Mononuclear cell (primary cell): ENCODE measurements at regions not wholly inside any gene's neighbourhood (a gene's known extent, or its start where the extent isn't known, plus 50 kb on each side); places are given as distances from the start of the nearest gene placed in this dataset.
"Not testable (repeated sequence)": the region's sequence is repeated elsewhere in the genome, so short reads cannot be mapped to it uniquely, and the experiment has no call there.

ENCODE experiments used
- H3K27me3 ChIP-seq: 2 replicates; pipeline ENCODE4 v1.6.0; 2011; ENCODE audit warnings: low read length, control low read depth; ENCODE audit not compliant: insufficient read depth
- H3K4me1 ChIP-seq: 2 replicates; pipeline ENCODE4 v1.5.1; 2011; ENCODE audit warnings: mild to moderate bottlenecking, low read length, control low read depth; ENCODE audit not compliant: insufficient read depth
- H3K4me3 ChIP-seq: 2 replicates; pipeline ENCODE4 v1.5.1; 2011; ENCODE audit warnings: mild to moderate bottlenecking, low read length, moderate library complexity
- H3K9me3 ChIP-seq: 2 replicates; pipeline ENCODE4 v1.5.1; 2011; ENCODE audit warnings: low read depth, mild to moderate bottlenecking, control low read depth, low read length

GRCh38 chr20:60768216-60768615, 483.8 kb upstream of the CDH4 start:
- Histone ChIP-seq H3K27me3 (no peaks in the 10 kb centered on the region), H3K9me3 (no peaks in the 10 kb centered on the region), H3K4me1 (no peaks in the 10 kb centered on the region), H3K4me3 (no peak overlapping the region)

- no peaks in the 10 kb centered on the region for H3K4me1 ChIP-seq
- H3K27me3 ChIP-seq = no peaks in the 10 kb centered on the region
- H3K9me3 ChIP-seq = no peaks in the 10 kb centered on the region
- no peak overlapping the region for H3K4me3 ChIP-seq
Measured at GRCh38 chr20:60780388-60781025, 471.6 kb upstream of the CDH4 start.

GRCh38 chr20:60782959-60783625, 469.0 kb upstream of the CDH4 start:
- Histone ChIP-seq H3K9me3 (no peaks in the 10 kb centered on the region), H3K4me1 (no peaks in the 10 kb centered on the region), H3K27me3 (no peaks in the 10 kb centered on the region), H3K4me3 (no peak overlapping the region)

- Histone ChIP-seq H3K27me3 (no peaks in the 10 kb centered on the region), H3K4me3 (no peak overlapping the region), H3K9me3 (no peaks in the 10 kb centered on the region), H3K4me1 (no peaks in the 10 kb centered on the region)
Measured at GRCh38 chr20:60785301-60785700, 466.8 kb upstream of the CDH4 start.

GRCh38 chr20:60785785-60786184, 466.3 kb upstream of the CDH4 start:
- no peak overlapping the region for H3K4me3 ChIP-seq
- H3K4me1 ChIP-seq = no peaks in the 10 kb centered on the region
- H3K9me3 ChIP-seq = no peaks in the 10 kb centered on the region
- no peaks in the 10 kb centered on the region for H3K27me3 ChIP-seq

GRCh38 chr20:60786686-60787217, 465.3 kb upstream of the CDH4 start:
- Histone ChIP-seq H3K4me1 (no peaks in the 10 kb centered on the region), H3K9me3 (no peaks in the 10 kb centered on the region), H3K27me3 (no peaks in the 10 kb centered on the region), H3K4me3 (no peak overlapping the region)

GRCh38 chr20:60787276-60787675, 464.8 kb upstream of the CDH4 start:
- no peaks in the 10 kb centered on the region for H3K4me1 ChIP-seq
- H3K9me3 ChIP-seq = no peaks in the 10 kb centered on the region
- H3K27me3 ChIP-seq = no peaks in the 10 kb centered on the region
- no peak overlapping the region for H3K4me3 ChIP-seq

- Histone ChIP-seq H3K4me1 (no peaks in the 10 kb centered on the region), H3K27me3 (no peaks in the 10 kb centered on the region), H3K4me3 (no peak overlapping the region), H3K9me3 (no peaks in the 10 kb centered on the region)
Measured at GRCh38 chr20:60788070-60788469, 464.0 kb upstream of the CDH4 start.

- Histone ChIP-seq H3K4me3 (no peak overlapping the region), H3K9me3 (no peaks in the 10 kb centered on the region), H3K27me3 (no peaks in the 10 kb centered on the region), H3K4me1 (no peaks in the 10 kb centered on the region)
Measured at GRCh38 chr20:60789399-60789798, 462.7 kb upstream of the CDH4 start.

- H3K27me3 ChIP-seq, H3K9me3 ChIP-seq, H3K4me1 ChIP-seq, H3K4me3 ChIP-seq: not testable (repeated sequence)
Measured at GRCh38 chr20:60790339-60790738, 461.7 kb upstream of the CDH4 start.

- H3K27me3 ChIP-seq = no peaks in the 10 kb centered on the region
- H3K9me3 ChIP-seq = no peaks in the 10 kb centered on the region
- no peaks in the 10 kb centered on the region for H3K4me1 ChIP-seq
- H3K4me3 ChIP-seq = no peak overlapping the region
Measured at GRCh38 chr20:60791823-60792222, 460.2 kb upstream of the CDH4 start.

- Histone ChIP-seq H3K27me3 (no peaks in the 10 kb centered on the region), H3K4me3 (no peak overlapping the region), H3K4me1 (no peaks in the 10 kb centered on the region), H3K9me3 (no peaks in the 10 kb centered on the region)
Measured at GRCh38 chr20:60792941-60793340, 459.1 kb upstream of the CDH4 start.

GRCh38 chr20:60794674-60795073, 457.4 kb upstream of the CDH4 start:
- Histone ChIP-seq H3K9me3 (no peaks in the 10 kb centered on the region), H3K4me3 (no peak overlapping the region), H3K27me3 (no peaks in the 10 kb centered on the region), H3K4me1 (no peaks in the 10 kb centered on the region)

GRCh38 chr20:60795651-60796050, 456.4 kb upstream of the CDH4 start:
- Histone ChIP-seq H3K27me3 (no peaks in the 10 kb centered on the region), H3K4me3 (no peak overlapping the region), H3K4me1 (no peaks in the 10 kb centered on the region), H3K9me3 (no peaks in the 10 kb centered on the region)

- H3K4me1 ChIP-seq = no peaks in the 10 kb centered on the region
Measured at GRCh38 chr20:60800185-60800584, 451.9 kb upstream of the CDH4 start.

GRCh38 chr20:60802676-60803075, 449.4 kb upstream of the CDH4 start:
- Histone ChIP-seq H3K27me3 (no peaks in the 10 kb centered on the region), H3K9me3 (no peaks in the 10 kb centered on the region), H3K4me1 (no peaks in the 10 kb centered on the region), H3K4me3 (no peak overlapping the region)

More at GRCh38 chr20:60800185-60800584, 451.9 kb upstream of the CDH4 start:
- no peaks in the 10 kb centered on the region for H3K27me3 ChIP-seq
- no peak overlapping the region for H3K4me3 ChIP-seq
- no peaks in the 10 kb centered on the region for H3K9me3 ChIP-seq
